GM10266 (cell line): ENCODE measurements at regions not wholly inside any gene's neighbourhood (a gene's known extent, or its start where the extent isn't known, plus 50 kb on each side); places are given as distances from the start of the nearest gene placed in this dataset.

ENCODE experiments used
- DNase-seq: peaks from one replicate; pipeline ENCODE4 v3.0.0; 2012; ENCODE audit errors: extremely low spot score
- CTCF ChIP-seq: IDR thresholded peaks from 2 replicates; pipeline ENCODE4 v1.5.1; 2012; ENCODE audit warnings: mild to moderate bottlenecking, low read depth; ENCODE audit not compliant: control insufficient read depth, insufficient read depth; ENCODE audit errors: missing control alignments

- TF ChIP-seq CTCF: no peak
- no peak for DNase-seq
These were observed 50.0 kb upstream of the TARDBP start for GRCh38 chr1:10962483-10962882.
